ENCODE measurements at regions not wholly inside any gene's neighbourhood (a gene's known extent, or its start where the extent isn't known, plus 50 kb on each side); places are given as distances from the start of the nearest gene placed in this dataset.

- peaks cover 12% of the 10 kb centered on the region for H3K9me3 Mint-ChIP-seq (ENCODE audit: unreplicated experiment)
- TF ChIP-seq CTCF (IDR thresholded peaks at IDR 0.05): no peak
- H3K27me3 Mint-ChIP-seq (ENCODE audit: unreplicated experiment): no peaks in the 10 kb centered on the region
- no peak for DNase-seq (ENCODE audit: extremely low spot score, unreplicated experiment)
- no peak overlapping the region for H3K4me3 Mint-ChIP-seq (ENCODE audit: unreplicated experiment)
- H3K36me3 Mint-ChIP-seq (ENCODE audit: unreplicated experiment): no peaks in the 10 kb centered on the region
- H3K4me1 Mint-ChIP-seq (ENCODE audit: unreplicated experiment): no peaks in the 10 kb centered on the region
- H3K27ac Mint-ChIP-seq (ENCODE audit: unreplicated experiment): no peak overlapping the region
Observed at GRCh38 chr6:163679012-163679660, 264.6 kb downstream of the QKI start.

DNA sequence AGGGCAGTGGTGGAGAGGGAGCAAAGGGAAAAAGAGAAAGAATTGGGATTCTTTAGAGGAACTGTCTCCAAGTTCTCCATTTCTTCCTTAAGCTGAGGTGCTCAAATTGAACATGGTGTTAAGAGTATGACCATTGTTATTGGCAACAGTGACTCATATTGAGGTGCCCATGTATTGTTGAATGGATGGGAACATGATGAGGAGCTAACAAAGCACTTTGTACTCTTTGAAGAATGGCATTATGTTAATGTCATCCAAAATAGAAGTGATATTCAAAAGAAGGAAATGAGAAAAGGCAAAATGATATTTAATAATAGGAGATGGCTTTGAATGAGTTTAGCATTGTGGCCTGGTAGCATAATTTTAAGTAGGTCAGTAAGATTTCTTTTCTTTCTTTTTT lies 261.1 kb downstream of the QKI start:
- Mint-ChIP-seq H3K4me3 (ENCODE audit: unreplicated experiment) (no peak overlapping the region), H3K9me3 (ENCODE audit: unreplicated experiment) (peaks cover 5% of the 10 kb centered on the region), H3K27ac (ENCODE audit: unreplicated experiment) (no peak overlapping the region)

DNA sequence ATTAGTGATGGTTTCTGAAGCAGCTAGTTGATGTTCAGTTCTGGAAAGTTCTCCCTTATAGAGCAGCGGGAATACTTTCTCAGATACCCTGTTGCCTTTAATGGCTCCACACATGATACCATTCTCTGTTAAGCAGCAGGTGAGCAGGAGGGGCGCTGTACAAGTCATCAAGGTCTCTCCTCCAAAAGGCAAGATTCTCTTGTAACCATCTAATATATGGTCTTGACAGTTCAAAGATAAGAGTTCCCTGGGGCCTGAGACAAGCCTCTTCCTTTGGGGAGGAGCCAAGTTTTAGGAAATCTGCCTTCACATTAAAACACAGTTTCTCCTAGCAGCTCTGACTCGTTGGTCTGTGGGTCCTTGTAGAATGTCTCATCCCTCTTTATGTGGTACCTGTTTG lies 258.2 kb downstream of the QKI start:
- TF ChIP-seq CTCF (IDR thresholded peaks at IDR 0.05): no peak
- Mint-ChIP-seq H3K4me3 (ENCODE audit: unreplicated experiment) (no peak overlapping the region), H3K27ac (ENCODE audit: unreplicated experiment) (no peak overlapping the region)

More for the DNA sequence above, 261.1 kb downstream of the QKI start:
- H3K36me3 Mint-ChIP-seq (ENCODE audit: unreplicated experiment): no peaks in the 10 kb centered on the region
- DNase-seq (ENCODE audit: extremely low spot score, unreplicated experiment): no peak
- TF ChIP-seq CTCF (IDR thresholded peaks at IDR 0.05): no peak
- H3K4me1 Mint-ChIP-seq (ENCODE audit: unreplicated experiment): no peaks in the 10 kb centered on the region
- no peaks in the 10 kb centered on the region for H3K27me3 Mint-ChIP-seq (ENCODE audit: unreplicated experiment)

DNA sequence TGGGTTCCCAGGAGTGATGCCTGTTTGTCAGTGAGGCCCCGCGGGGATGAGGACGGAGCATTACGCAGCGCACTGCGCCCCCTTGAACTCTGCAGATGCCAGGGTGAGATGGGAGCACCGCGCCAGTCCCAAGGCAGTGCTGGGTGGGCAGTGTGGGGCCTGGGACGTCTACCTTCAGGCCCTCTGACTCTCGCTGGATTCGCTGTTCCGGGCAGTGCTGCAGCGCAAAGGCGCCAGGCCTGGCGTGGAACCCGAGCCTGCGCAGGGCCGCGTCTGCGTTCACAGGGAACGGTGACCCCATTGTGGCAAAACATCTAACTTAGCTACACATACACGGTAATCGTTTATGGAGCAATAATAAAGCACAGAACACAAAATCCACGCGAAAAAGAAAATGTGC lies 257.3 kb downstream of the QKI start:
- Mint-ChIP-seq H3K36me3 (ENCODE audit: unreplicated experiment) (no peaks in the 10 kb centered on the region), H3K27ac (ENCODE audit: unreplicated experiment) (no peak overlapping the region), H3K9me3 (ENCODE audit: unreplicated experiment) (peaks cover 5% of the 10 kb centered on the region), H3K4me1 (ENCODE audit: unreplicated experiment) (no peaks in the 10 kb centered on the region), H3K4me3 (ENCODE audit: unreplicated experiment) (no peak overlapping the region), H3K27me3 (ENCODE audit: unreplicated experiment) (no peaks in the 10 kb centered on the region)
- DNase-seq (ENCODE audit: extremely low spot score, unreplicated experiment): no peak
- no peak for TF ChIP-seq CTCF (IDR thresholded peaks at IDR 0.05)

More for the DNA sequence above, 258.2 kb downstream of the QKI start:
- no peak for DNase-seq (ENCODE audit: extremely low spot score, unreplicated experiment)
- no peaks in the 10 kb centered on the region for H3K4me1 Mint-ChIP-seq (ENCODE audit: unreplicated experiment)
- no peaks in the 10 kb centered on the region for H3K27me3 Mint-ChIP-seq (ENCODE audit: unreplicated experiment)
- H3K36me3 Mint-ChIP-seq (ENCODE audit: unreplicated experiment): no peaks in the 10 kb centered on the region
- peaks cover 5% of the 10 kb centered on the region for H3K9me3 Mint-ChIP-seq (ENCODE audit: unreplicated experiment)

DNA sequence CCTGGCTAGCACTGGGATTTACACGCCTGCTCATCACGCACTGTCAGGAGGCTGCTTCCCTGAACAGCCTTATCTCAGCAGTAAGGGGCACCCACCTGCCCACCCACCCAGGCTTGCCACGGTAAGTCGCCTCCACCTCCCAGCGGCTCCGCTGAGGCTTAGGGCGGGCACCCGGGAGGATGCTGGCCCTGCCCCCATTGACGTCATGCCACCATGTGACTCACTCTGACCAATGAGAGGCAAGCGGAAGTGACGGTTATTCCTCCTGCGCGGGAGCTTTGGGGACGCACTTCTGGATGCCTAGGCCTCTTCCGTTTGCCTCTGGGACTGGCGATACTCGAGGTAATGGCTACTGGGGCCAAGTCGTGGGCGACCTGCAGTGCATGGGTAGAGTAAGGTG lies 256.8 kb downstream of the QKI start:
- peaks cover 5% of the 10 kb centered on the region for H3K9me3 Mint-ChIP-seq (ENCODE audit: unreplicated experiment)
- TF ChIP-seq CTCF (IDR thresholded peaks at IDR 0.05): no peak

More for the DNA sequence above, 256.8 kb downstream of the QKI start:
- no peak for DNase-seq (ENCODE audit: extremely low spot score, unreplicated experiment)
- Mint-ChIP-seq H3K27ac (ENCODE audit: unreplicated experiment) (no peak overlapping the region), H3K36me3 (ENCODE audit: unreplicated experiment) (no peaks in the 10 kb centered on the region), H3K4me1 (ENCODE audit: unreplicated experiment) (no peaks in the 10 kb centered on the region), H3K4me3 (ENCODE audit: unreplicated experiment) (no peak overlapping the region), H3K27me3 (ENCODE audit: unreplicated experiment) (no peaks in the 10 kb centered on the region)
